ENCODE measurements at regions not wholly inside any gene's neighbourhood (a gene's known extent, or its start where the extent isn't known, plus 50 kb on each side); places are given as distances from the start of the nearest gene placed in this dataset.

- TF ChIP-seq CTCF (IDR thresholded peaks at IDR 0.05) (no peak), POLR2AphosphoS5 (IDR thresholded peaks at IDR 0.05; ENCODE audit: insufficient read depth in 1 of 2, low read depth in 1 of 2) (no peak)
Measured at GRCh38 chr13:30065181-30065580, 214.8 kb upstream of the UBL3 start.
